ENCODE measurements at regions not wholly inside any gene's neighbourhood (a gene's known extent, or its start where the extent isn't known, plus 50 kb on each side); places are given as distances from the start of the nearest gene placed in this dataset.

DNA sequence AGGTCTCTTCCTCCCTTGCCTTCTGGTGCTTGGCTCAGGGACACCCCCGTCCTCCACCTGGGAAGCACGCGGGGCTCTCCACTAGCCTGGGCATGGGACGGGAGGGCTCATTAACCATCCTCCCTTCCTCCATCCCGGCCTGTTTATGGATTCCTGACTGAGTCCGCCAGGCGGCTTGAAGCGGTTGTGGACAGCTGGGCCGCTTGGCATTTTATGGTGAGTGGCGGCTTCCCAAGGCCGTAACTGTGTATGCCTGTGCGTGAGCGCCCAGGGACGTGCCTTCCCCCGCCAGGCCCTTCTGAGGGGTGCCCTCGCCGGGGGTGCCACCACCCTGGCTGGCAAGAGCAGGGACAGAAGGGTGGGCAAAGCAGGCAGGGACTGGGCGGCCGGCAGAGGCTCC, 202.8 kb downstream of the URI1 start:
- no peaks in the 10 kb centered on the region for H3K79me1 ChIP-seq (ENCODE audit: low read depth, low read length)
- no peak overlapping the region for H3K4me3 ChIP-seq (ENCODE audit: extremely low read depth in 1 of 4, insufficient read depth in 2 of 4, low read depth in 3 of 4, low read length in 4 of 4)
- no peak overlapping the region for H2AK5ac ChIP-seq (ENCODE audit: low read depth, low read length)
- no peak overlapping the region for H3K9ac ChIP-seq (replicated peaks in 1 of 4; ENCODE audit: extremely low read depth in 1 of 4, low read depth in 3 of 4, low read length in 3 of 4)
- H4K8ac ChIP-seq (ENCODE audit: extremely low read depth, insufficient read depth, low read length) = peak overlapping the region; percentile 3; the same call in 1 of the 2 replicates
- no peak overlapping the region for H2AFZ ChIP-seq (ENCODE audit: low read length)
- H3K23me2 ChIP-seq (ENCODE audit: low read depth, low read length) = no peaks in the 10 kb centered on the region
- CTCF ChIA-PET (ENCODE audit: partially characterized antibody) = interaction anchor here (1.6 kb wide), 1 partner anchor 12 kb away, joined by 4 read pairs; no protein-coding TSS in a partner anchor
- H2BK20ac ChIP-seq (ENCODE audit: low read length) = no peak overlapping the region
- no peak overlapping the region for H3K56ac ChIP-seq (replicated peaks; ENCODE audit: insufficient read length, low read depth, low read length)
- no peak overlapping the region for H2BK120ac ChIP-seq (replicated peaks; ENCODE audit: low read depth, low read length)
- H3K27ac ChIP-seq (ENCODE audit: low read depth, low read length) = no peak overlapping the region
- no peaks in the 10 kb centered on the region for H3K4me1 ChIP-seq (replicated peaks in 1 of 4; ENCODE audit: control insufficient read depth in 3 of 4, insufficient read depth in 4 of 4, low read length in 3 of 4)
- H2BK5ac ChIP-seq (ENCODE audit: low read depth, low read length) = no peak overlapping the region
- H3K4ac ChIP-seq (replicated peaks; ENCODE audit: insufficient read length, low read depth, low read length) = no peak overlapping the region
- H3K23ac ChIP-seq (ENCODE audit: insufficient read length) = no peak overlapping the region
- POLR2A ChIA-PET (ENCODE audit: partially characterized antibody) = no interaction called here
- H4K91ac ChIP-seq (replicated peaks; ENCODE audit: insufficient read length, low read length) = no peak overlapping the region
- H3K18ac ChIP-seq (ENCODE audit: extremely low read depth, low read length) = no peak overlapping the region
- H3K4me2 ChIP-seq (ENCODE audit: insufficient read depth in 1 of 2, low read depth in 2 of 2, low read length in 2 of 2) = no peak overlapping the region
- no peaks in the 10 kb centered on the region for H3K79me2 ChIP-seq (ENCODE audit: control insufficient read depth in 1 of 2, insufficient read depth in 2 of 2, low read length in 2 of 2)
- FAIRE-seq (no peak), DNase-seq (ENCODE audit: low read depth in 1 of 2, low spot score in 2 of 2) (no peak)
- H2BK12ac ChIP-seq (ENCODE audit: low read depth, low read length) = no peak overlapping the region
- no peaks in the 10 kb centered on the region for H4K20me1 ChIP-seq (replicated peaks in 1 of 2; ENCODE audit: control insufficient read depth in 1 of 2, insufficient read depth in 2 of 2, low read length in 2 of 2)
- no peak overlapping the region for H4K5ac ChIP-seq (ENCODE audit: insufficient read length, low read depth, low read length)
- H3K27me3 ChIP-seq (replicated peaks in 1 of 4; ENCODE audit: control insufficient read depth in 3 of 4, extremely low read depth in 1 of 4, insufficient read depth in 3 of 4, low read length in 3 of 4) = no peaks in the 10 kb centered on the region
- H3K36me3 ChIP-seq (ENCODE audit: control insufficient read depth in 2 of 4, insufficient read depth in 4 of 4, low read length in 3 of 4) = no peaks in the 10 kb centered on the region
- no peak overlapping the region for H3K14ac ChIP-seq (ENCODE audit: insufficient read length)
- no peaks in the 10 kb centered on the region; a peak in 1 of 4 replicates for H3K9me3 ChIP-seq (ENCODE audit: insufficient read depth in 2 of 2, low read depth in 1 of 2, low read length in 1 of 2)
- no peak overlapping the region for H2BK15ac ChIP-seq (ENCODE audit: low read length)
- 85% methylated on average over 16 of the region's 19 CpGs; no CpG with 5 or more reads in 1 of the 2 experiments for WGBS, 2 experiments (ENCODE audit: extremely low coverage in 1 of 2, insufficient coverage in 1 of 2, insufficient read length in 1 of 2, insufficient replicate concordance in 2 of 2, low coverage in 1 of 2, low lambda C conversion rate in 2 of 2, missing lambda C conversion rate in 1 of 2)
- TF ChIP-seq EGR1 (IDR thresholded peaks at IDR 0.05; ENCODE audit: borderline replicate concordance, low read depth, low read length) (no peak), TBP (IDR thresholded peaks at IDR 0.05; ENCODE audit: low read depth, low read length) (no peak), NRF1 (IDR thresholded peaks at IDR 0.05; ENCODE audit: low read depth, low read length) (no peak), SRF (IDR thresholded peaks at IDR 0.05; ENCODE audit: low read depth, low read length) (no peak), BACH1 (IDR thresholded peaks at IDR 0.05; ENCODE audit: low read length) (no peak), SP4 (IDR thresholded peaks at IDR 0.05; ENCODE audit: low read length) (no peak), RNF2 (IDR thresholded peaks at IDR 0.05; ENCODE audit: borderline replicate concordance, low read depth, low read length, missing control alignments, poor library complexity, severe bottlenecking) (no peak), CTBP2 (IDR thresholded peaks at IDR 0.05; ENCODE audit: borderline replicate concordance, insufficient read depth, insufficient read length, low read length) (no peak), MAFK (IDR thresholded peaks at IDR 0.05; ENCODE audit: low read depth, low read length) (no peak), TEAD4 (IDR thresholded peaks at IDR 0.05; ENCODE audit: low read depth, low read length) (no peak), TCF12 (IDR thresholded peaks at IDR 0.05; ENCODE audit: low read depth, low read length) (no peak), SIN3A (conservative IDR thresholded peaks at IDR 0.05 in 1 of 2, IDR thresholded peaks at IDR 0.05 in 1 of 2; ENCODE audit: low read depth in 1 of 2, low read length in 2 of 2) (no peak), EZH2 (IDR thresholded peaks at IDR 0.05; ENCODE audit: low read depth, low read length, severe bottlenecking) (no peak), BCL11A (IDR thresholded peaks at IDR 0.05; ENCODE audit: low read depth in 2 of 2, low read length in 2 of 2) (no peak)

All from H1 (cell line).